HL-60 (cell line): ENCODE measurements at regions not wholly inside any gene's neighbourhood (a gene's known extent, or its start where the extent isn't known, plus 50 kb on each side); places are given as distances from the start of the nearest gene placed in this dataset.
"Not testable (repeated sequence)": the region's sequence is repeated elsewhere in the genome, so short reads cannot be mapped to it uniquely, and the experiment has no call there.

Source experiments
- DNase-seq, 2 experiments: peaks; one replicate each; pipeline ENCODE4 v3.0.0-alpha.2; 2010 to 2020; ENCODE audit warnings: low read depth in 1 of 2, low spot score in 1 of 2
- H3K27ac ChIP-seq: fragments of 250-450 bp; sonication (Bioruptor Pico); replicated peaks from 2 replicates; pipeline ENCODE4 v1.5.1; 2020; ENCODE audit warnings: mild to moderate bottlenecking, moderate library complexity
- H3K27me3 ChIP-seq: fragments of 250-450 bp; sonication (Bioruptor Pico); 2 replicates; pipeline ENCODE4 v1.5.1; 2021; ENCODE audit warnings: mild to moderate bottlenecking, moderate library complexity; ENCODE audit not compliant: insufficient read depth, poor library complexity, severe bottlenecking
- H3K4me3 ChIP-seq: replicated peaks from 2 replicates; pipeline ENCODE4 v1.5.1; 2011; ENCODE audit warnings: mild to moderate bottlenecking, control low read depth, low read length; ENCODE audit not compliant: insufficient read depth
- GABPA ChIP-seq: IDR thresholded peaks from 2 replicates; pipeline ENCODE4 v1.6.1; 2012; ENCODE audit warnings: low read depth
- POLR2AphosphoS5 ChIP-seq: IDR thresholded peaks from 2 replicates; pipeline ENCODE4 v1.6.1; 2012; ENCODE audit warnings: low read depth
- SPI1 ChIP-seq: IDR thresholded peaks from 2 replicates; pipeline ENCODE4 v1.6.1; 2012; ENCODE audit warnings: low read depth, mild to moderate bottlenecking, borderline replicate concordance
- TF ChIP-seq, protein P1 (sequence below): IDR thresholded peaks from 2 replicates; pipeline ENCODE4 v1.6.1; 2012; ENCODE audit warnings: low read depth; ENCODE audit not compliant: insufficient replicate concordance
- TF ChIP-seq, protein P2 (sequence below): IDR thresholded peaks from one replicate; pipeline ENCODE4 v1.5.1; 2011; ENCODE audit warnings: low read length, control low read depth, inconsistent platforms; ENCODE audit not compliant: insufficient read depth

DNA sequence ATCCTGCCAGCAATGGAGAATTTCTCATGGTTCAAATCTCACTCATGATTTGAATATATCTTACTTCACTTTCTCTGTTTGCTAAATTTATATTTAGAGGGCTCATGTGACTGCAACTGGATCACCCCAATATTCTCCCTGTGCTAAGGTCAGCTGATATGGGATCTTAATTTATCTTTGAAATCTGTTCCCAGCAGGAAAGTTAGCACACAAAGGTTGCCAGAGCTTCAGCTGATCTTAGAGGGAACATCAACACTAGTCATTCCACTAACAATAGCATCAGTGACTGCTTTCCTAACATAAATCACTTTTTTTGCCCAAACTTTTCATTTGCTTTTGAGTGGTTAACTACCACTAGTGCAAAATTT, 1270.0 kb downstream of the ARAP2 start:
- Histone ChIP-seq H3K4me3 (no peak overlapping the region), H3K27ac (no peak overlapping the region), H3K27me3 (no peaks in the 10 kb centered on the region)
- DNase-seq = no peak
- TF ChIP-seq GABPA = no peak
- TF ChIP-seq, protein P1, sequence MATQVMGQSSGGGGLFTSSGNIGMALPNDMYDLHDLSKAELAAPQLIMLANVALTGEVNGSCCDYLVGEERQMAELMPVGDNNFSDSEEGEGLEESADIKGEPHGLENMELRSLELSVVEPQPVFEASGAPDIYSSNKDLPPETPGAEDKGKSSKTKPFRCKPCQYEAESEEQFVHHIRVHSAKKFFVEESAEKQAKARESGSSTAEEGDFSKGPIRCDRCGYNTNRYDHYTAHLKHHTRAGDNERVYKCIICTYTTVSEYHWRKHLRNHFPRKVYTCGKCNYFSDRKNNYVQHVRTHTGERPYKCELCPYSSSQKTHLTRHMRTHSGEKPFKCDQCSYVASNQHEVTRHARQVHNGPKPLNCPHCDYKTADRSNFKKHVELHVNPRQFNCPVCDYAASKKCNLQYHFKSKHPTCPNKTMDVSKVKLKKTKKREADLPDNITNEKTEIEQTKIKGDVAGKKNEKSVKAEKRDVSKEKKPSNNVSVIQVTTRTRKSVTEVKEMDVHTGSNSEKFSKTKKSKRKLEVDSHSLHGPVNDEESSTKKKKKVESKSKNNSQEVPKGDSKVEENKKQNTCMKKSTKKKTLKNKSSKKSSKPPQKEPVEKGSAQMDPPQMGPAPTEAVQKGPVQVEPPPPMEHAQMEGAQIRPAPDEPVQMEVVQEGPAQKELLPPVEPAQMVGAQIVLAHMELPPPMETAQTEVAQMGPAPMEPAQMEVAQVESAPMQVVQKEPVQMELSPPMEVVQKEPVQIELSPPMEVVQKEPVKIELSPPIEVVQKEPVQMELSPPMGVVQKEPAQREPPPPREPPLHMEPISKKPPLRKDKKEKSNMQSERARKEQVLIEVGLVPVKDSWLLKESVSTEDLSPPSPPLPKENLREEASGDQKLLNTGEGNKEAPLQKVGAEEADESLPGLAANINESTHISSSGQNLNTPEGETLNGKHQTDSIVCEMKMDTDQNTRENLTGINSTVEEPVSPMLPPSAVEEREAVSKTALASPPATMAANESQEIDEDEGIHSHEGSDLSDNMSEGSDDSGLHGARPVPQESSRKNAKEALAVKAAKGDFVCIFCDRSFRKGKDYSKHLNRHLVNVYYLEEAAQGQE = no peak
- TF ChIP-seq, protein P2, sequence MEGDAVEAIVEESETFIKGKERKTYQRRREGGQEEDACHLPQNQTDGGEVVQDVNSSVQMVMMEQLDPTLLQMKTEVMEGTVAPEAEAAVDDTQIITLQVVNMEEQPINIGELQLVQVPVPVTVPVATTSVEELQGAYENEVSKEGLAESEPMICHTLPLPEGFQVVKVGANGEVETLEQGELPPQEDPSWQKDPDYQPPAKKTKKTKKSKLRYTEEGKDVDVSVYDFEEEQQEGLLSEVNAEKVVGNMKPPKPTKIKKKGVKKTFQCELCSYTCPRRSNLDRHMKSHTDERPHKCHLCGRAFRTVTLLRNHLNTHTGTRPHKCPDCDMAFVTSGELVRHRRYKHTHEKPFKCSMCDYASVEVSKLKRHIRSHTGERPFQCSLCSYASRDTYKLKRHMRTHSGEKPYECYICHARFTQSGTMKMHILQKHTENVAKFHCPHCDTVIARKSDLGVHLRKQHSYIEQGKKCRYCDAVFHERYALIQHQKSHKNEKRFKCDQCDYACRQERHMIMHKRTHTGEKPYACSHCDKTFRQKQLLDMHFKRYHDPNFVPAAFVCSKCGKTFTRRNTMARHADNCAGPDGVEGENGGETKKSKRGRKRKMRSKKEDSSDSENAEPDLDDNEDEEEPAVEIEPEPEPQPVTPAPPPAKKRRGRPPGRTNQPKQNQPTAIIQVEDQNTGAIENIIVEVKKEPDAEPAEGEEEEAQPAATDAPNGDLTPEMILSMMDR = no peak
- no peak for TF ChIP-seq SPI1
- TF ChIP-seq POLR2AphosphoS5 = no peak

DNA sequence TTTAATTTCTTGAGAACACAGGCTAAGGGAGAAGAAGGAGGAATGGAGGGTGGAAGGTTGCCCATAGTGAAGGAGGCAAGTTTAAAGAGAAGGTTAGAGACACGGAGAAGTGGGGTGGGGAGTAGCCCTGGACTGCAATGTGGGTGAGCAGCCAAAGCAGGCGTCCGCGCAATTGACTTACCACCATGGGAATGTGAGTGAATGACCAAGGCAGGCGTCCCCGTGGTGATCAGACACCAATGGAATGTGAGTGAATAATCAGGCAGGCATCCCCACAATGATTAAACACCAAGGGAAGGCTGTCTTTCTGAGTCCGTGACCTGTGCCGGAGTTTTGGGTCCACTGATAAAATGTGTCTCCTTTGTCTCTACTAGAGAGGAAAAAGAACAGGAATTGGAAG, 1223.1 kb downstream of the ARAP2 start:
- H3K4me3 ChIP-seq, H3K27ac ChIP-seq, DNase-seq, H3K27me3 ChIP-seq: not testable (repeated sequence)

DNA sequence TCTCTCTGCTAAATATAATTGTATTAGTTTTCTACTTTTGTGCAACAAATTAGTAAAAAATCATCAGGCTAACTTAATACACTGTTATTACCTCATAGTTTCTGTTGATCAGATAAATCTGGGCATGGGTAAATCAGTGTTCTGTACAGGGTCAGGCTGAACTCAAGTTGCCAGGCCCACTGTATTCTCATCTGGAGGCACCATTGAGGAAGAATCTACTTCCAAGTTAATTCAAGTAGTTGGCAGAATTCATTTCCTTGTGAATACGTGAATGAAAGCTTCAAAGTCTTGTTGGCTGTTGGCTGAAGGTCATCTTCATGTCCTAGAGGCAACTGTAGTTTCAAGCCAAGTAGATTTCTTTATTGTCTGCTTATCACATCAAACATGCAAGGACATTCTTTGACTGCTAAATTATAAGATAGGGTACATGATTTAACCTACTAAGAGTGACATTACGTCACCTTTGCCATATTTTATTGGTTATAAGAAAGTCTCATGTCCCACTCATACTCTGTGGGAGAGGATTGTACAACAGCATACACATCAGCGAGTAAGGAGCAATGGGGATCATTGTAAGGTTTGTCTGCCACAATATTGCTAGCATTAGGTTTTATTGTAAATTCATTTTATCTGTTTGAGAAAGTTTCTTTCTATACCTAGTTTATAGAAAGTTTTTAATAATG, 1219.0 kb downstream of the ARAP2 start:
- TF ChIP-seq SPI1 = no peak
- no peak for TF ChIP-seq GABPA
- no peak for TF ChIP-seq POLR2AphosphoS5
- TF ChIP-seq, protein P1 = no peak
- TF ChIP-seq, protein P2 = no peak
- no peak overlapping the region for H3K4me3 ChIP-seq

DNA sequence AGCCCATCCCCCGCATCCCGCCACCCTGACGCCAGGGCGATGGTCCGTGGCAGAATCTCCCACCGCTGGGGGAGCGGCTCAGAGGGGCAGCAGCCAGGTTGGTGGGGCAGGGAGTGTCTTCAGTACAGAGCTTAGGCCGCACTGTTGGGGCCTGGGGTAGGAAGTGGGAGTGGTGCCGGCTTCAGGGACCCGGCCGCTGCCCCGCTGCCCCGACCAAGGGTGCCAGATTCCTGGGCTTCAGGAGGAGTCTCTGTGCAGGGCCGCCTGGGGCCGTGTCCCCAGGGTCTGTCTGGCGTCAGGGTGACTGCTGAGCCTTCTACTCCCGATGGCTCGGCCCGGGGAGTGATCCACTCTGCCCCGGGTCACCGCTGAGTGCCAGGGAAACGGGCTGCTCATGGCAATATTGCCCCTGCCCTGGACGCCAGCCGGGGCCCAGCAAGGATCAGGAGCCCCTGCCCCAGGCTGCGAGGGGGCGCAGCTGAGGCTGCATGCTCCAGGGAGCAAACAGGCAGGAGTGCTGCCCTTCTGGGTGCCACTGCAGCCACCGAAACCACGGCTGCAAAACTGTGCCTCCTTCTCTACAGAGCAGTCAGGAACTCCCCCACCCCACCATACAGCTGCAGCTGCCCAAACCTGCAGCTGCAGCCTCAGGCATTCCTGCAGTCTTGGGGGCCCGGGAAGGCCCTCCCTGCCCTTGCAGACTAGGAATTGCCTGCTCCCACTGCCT, 1206.1 kb downstream of the ARAP2 start:
- no peak overlapping the region for H3K4me3 ChIP-seq
- no peaks in the 10 kb centered on the region for H3K27me3 ChIP-seq
- DNase-seq = no peak
- H3K27ac ChIP-seq = no peak overlapping the region
- TF ChIP-seq, protein P2 = no peak
- no peak for TF ChIP-seq POLR2AphosphoS5
- TF ChIP-seq SPI1 = no peak
- no peak for TF ChIP-seq GABPA
- TF ChIP-seq, protein P1 = no peak

More for the DNA sequence above, 1219.0 kb downstream of the ARAP2 start:
- Histone ChIP-seq H3K27ac (no peak overlapping the region), H3K27me3 (no peaks in the 10 kb centered on the region)
- DNase-seq = no peak
